Neural progenitor cell (in vitro differentiated cells): ENCODE measurements at regions not wholly inside any gene's neighbourhood (a gene's known extent, or its start where the extent isn't known, plus 50 kb on each side); places are given as distances from the start of the nearest gene placed in this dataset.

Experiments used
- EZH2 ChIP-seq: fragments of 200-600 bp; sonication (generic); IDR thresholded peaks from 2 replicates; pipeline ENCODE4 v1.6.1; 2017; ENCODE audit warnings: antibody characterized with exemption, mild to moderate bottlenecking, moderate library complexity
- EZH2phosphoT487 ChIP-seq: fragments of 200-600 bp; sonication (generic); IDR thresholded peaks from 2 replicates; pipeline ENCODE4 v1.6.1; 2017; ENCODE audit warnings: antibody characterized with exemption
- TF ChIP-seq, protein P1 (sequence below): fragments of 200-600 bp; sonication (generic); IDR thresholded peaks from 2 replicates; pipeline ENCODE4 v1.5.1; 2017; ENCODE audit warnings: antibody characterized with exemption, mild to moderate bottlenecking

DNA sequence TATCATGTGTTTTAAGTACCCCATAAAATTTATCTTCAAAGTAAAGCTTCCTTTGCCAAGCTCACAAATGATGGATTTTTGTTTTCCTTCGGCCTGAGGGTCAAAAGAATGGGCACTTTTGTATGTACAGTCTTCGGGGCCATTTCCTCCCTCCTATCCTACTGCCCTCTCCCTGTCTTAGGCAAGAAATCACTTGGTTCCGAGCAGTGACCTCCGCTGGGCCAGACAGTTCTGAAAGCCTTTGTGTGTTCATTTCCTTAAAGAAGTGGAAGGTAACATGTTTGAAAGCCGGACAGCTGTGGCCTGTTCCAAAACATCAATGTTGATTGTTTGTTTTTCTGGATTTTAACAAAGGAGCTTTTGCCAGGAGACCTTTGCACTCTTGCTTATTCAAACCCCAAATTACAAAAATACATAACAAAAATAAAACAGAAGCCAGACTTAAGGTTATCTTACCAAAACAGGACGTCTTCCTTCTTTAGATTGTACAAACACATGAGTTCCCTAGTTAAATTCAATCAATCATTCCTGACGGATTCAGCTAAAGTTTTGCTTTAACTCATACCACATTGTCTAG, 110.6 kb upstream of the LIMCH1 start:
- TF ChIP-seq, protein P1, sequence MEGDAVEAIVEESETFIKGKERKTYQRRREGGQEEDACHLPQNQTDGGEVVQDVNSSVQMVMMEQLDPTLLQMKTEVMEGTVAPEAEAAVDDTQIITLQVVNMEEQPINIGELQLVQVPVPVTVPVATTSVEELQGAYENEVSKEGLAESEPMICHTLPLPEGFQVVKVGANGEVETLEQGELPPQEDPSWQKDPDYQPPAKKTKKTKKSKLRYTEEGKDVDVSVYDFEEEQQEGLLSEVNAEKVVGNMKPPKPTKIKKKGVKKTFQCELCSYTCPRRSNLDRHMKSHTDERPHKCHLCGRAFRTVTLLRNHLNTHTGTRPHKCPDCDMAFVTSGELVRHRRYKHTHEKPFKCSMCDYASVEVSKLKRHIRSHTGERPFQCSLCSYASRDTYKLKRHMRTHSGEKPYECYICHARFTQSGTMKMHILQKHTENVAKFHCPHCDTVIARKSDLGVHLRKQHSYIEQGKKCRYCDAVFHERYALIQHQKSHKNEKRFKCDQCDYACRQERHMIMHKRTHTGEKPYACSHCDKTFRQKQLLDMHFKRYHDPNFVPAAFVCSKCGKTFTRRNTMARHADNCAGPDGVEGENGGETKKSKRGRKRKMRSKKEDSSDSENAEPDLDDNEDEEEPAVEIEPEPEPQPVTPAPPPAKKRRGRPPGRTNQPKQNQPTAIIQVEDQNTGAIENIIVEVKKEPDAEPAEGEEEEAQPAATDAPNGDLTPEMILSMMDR, result no peak
- no peak for TF ChIP-seq EZH2
- TF ChIP-seq EZH2phosphoT487, result no peak
